ENCODE measurements at regions not wholly inside any gene's neighbourhood (a gene's known extent, or its start where the extent isn't known, plus 50 kb on each side); places are given as distances from the start of the nearest gene placed in this dataset.

GRCh38 chr17:13690806-13691205 lies 89.1 kb upstream of the HS3ST3A1 start:
- TF ChIP-seq POLR2AphosphoS5 (IDR thresholded peaks at IDR 0.05) (no peak), CTCF (IDR thresholded peaks at IDR 0.05) (no peak), POLR2A (IDR thresholded peaks at IDR 0.05) (no peak), EP300 (IDR thresholded peaks at IDR 0.05) (no peak)

All from gastroesophageal sphincter (tissue), 3 donors.